AG04449 (cell line): ENCODE measurements at regions not wholly inside any gene's neighbourhood (a gene's known extent, or its start where the extent isn't known, plus 50 kb on each side); places are given as distances from the start of the nearest gene placed in this dataset.

Source experiments
- CTCF ChIA-PET: fragments of 350-600 bp; formaldehyde crosslinking; extraction: SDS; loops from one replicate; lab custom pipeline; 2021; ENCODE audit warnings: antibody characterized with exemption; lab: Yijun Ruan, JAX
- POLR2A ChIA-PET: fragments of 400-600, 350-600 bp; formaldehyde crosslinking; extraction: SDS; loops from one replicate; lab custom pipeline; 2020; ENCODE audit warnings: antibody characterized with exemption, inconsistent platforms; lab: Yijun Ruan, JAX
- DNase-seq: peaks from one replicate; pipeline ENCODE4 v3.0.0-alpha.2; 2010; ENCODE audit warnings: low read depth, low spot score
- H3K4me3 ChIP-seq: 2 replicates; pipeline ENCODE4 v1.5.1; 2011; ENCODE audit warnings: low read depth, mild to moderate bottlenecking, control low read depth, low read length
- TF ChIP-seq, protein P1 (sequence below): IDR thresholded peaks from one replicate; pipeline ENCODE4 v1.5.1; 2011; ENCODE audit warnings: mild to moderate bottlenecking, moderate library complexity, low read length, control low read depth, inconsistent platforms; ENCODE audit not compliant: insufficient read depth; ENCODE audit errors: missing control alignments

DNA sequence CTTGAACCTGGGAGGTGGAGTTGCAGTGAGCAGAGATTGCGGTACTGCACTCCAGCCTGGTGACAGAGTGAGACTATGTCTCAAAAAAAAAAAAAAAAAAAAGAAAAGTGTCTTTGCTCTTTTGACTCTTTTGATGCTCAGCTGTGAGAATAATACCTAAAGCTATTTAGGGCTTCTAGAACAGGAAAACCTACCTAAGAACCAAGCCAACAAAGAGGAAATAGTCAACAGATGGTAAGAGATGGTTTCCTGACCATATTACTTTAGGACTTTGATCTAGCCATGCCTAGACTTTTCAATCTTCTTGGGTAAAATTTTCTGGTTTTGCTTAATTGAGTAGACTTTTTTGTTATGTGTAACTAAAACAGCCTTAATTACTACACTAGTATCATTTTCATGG, 508.1 kb downstream of the EPHA7 start:
- POLR2A ChIA-PET, result no interaction called here
- DNase-seq, result no peak
- CTCF ChIA-PET, result no interaction called here
- TF ChIP-seq, protein P1, sequence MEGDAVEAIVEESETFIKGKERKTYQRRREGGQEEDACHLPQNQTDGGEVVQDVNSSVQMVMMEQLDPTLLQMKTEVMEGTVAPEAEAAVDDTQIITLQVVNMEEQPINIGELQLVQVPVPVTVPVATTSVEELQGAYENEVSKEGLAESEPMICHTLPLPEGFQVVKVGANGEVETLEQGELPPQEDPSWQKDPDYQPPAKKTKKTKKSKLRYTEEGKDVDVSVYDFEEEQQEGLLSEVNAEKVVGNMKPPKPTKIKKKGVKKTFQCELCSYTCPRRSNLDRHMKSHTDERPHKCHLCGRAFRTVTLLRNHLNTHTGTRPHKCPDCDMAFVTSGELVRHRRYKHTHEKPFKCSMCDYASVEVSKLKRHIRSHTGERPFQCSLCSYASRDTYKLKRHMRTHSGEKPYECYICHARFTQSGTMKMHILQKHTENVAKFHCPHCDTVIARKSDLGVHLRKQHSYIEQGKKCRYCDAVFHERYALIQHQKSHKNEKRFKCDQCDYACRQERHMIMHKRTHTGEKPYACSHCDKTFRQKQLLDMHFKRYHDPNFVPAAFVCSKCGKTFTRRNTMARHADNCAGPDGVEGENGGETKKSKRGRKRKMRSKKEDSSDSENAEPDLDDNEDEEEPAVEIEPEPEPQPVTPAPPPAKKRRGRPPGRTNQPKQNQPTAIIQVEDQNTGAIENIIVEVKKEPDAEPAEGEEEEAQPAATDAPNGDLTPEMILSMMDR, result no peak
- no peak overlapping the region for H3K4me3 ChIP-seq

DNA sequence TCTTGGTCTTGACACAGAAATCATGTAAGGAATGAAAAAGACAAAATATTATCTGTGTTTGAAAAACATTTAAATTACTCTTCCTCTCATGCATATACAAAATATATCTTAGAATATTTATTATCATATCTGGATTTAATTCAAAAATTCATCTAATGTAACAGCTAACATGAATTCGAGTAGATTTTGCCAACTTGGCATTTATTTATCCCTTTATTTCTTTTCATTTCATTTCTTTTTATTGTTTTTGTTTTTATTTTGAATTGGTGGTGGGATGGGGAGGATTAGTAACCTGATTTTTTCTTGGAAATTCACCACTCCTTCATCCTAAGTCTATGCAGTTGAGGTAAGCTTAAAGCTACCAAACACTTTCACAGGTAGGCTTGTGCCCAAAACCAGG, 508.7 kb downstream of the EPHA7 start:
- no peak for DNase-seq
- TF ChIP-seq, protein P1, result no peak
- POLR2A ChIA-PET, result no interaction called here
- CTCF ChIA-PET, result no interaction called here
- H3K4me3 ChIP-seq, result no peak overlapping the region

DNA sequence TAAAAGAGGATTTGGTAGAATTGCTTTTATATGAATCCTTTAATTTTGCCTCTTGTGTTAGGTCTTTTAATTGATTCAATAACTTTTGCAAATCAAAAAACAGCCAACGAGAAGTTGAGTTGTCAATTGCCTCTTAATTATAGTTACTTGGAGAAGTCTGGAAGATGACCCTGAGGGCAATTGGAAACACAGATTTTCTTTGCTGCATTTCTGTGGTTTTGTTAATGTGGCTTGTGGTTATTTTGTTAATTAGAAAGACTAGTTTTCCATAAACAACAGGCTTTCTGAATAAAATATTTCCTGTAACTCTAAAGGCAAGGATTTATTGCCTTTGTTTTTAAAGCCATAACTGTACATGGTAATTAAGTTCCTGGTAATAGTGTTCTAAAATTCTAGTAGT, 513.0 kb downstream of the EPHA7 start:
- no peak overlapping the region for H3K4me3 ChIP-seq
- ChIA-PET POLR2A (no interaction called here), CTCF (no interaction called here)
- TF ChIP-seq, protein P1, result no peak
- DNase-seq, result no peak

DNA sequence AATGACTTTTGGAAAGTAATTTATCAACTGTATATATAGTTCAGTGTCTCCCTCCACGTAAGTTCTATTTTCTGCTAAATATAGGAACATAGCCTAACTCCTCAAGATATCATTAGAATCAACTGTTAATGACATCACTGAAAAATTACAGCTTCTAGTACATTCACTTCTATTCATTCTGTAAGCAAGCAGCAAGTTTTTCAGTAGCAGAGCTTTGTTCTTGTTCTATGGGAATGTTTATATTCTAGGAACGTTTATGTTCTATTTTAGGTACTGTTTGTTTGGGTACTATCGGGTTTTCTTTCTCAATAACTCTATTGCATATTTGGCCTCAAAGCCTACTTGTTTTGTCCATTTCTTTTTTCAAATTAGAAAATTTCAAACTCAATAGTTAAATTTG, 525.6 kb downstream of the EPHA7 start:
- no peak for DNase-seq
- no peak overlapping the region for H3K4me3 ChIP-seq
- TF ChIP-seq, protein P1, result no peak
- ChIA-PET CTCF (no interaction called here), POLR2A (no interaction called here)

DNA sequence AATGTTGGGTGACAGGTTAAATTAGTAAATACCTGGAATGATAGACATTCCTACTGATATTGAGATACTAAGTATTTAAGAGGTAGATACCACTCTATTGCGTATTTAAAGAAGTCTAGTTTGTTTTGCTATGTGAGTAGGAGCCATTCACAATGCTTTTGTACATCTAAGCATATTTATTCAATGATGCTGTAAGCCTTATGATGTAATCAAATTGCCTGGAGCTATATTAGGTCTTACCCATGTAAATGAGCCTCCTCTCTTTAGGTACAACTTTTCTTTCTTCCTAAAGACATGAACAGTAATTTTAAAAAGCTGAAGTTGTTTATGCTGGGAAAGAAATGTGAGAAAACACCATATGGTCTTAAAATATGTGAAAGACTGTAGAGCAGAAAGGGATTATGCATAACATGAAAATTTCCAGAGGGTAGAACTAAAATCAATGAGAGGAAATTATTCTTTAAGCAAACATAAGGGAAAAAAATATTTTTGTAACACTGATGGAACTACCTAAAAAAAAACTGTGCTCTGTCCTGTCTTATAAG, 526.7 kb downstream of the EPHA7 start:
- POLR2A ChIA-PET, result no interaction called here
- DNase-seq, result no peak
- CTCF ChIA-PET, result no interaction called here
- TF ChIP-seq, protein P1, result no peak
- no peak overlapping the region for H3K4me3 ChIP-seq

DNA sequence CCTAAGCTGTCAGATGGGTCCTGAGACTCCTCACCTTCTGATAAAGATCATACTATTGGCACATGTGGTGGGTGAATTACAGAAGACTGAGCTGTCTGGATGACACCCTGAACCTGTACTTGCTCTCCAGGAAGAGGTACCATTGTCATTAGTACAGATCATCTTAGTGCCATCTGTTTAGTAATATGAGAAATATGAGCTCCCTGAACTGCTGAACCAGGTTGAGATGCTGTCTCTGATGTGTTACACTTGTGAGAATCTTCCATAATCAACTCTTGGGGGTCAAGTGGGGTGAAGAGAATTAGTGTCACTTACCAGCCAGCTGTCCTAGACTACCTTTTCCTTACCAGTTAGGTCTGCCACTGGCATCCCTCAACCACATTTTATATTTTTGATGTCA, 531.0 kb downstream of the EPHA7 start:
- TF ChIP-seq, protein P1, result no peak
- H3K4me3 ChIP-seq, result no peak overlapping the region
- ChIA-PET POLR2A (no interaction called here), CTCF (no interaction called here)
- DNase-seq, result no peak
